ENCODE measurements at regions not wholly inside any gene's neighbourhood (a gene's known extent, or its start where the extent isn't known, plus 50 kb on each side); places are given as distances from the start of the nearest gene placed in this dataset.
"Not testable (repeated sequence)": the region's sequence is repeated elsewhere in the genome, so short reads cannot be mapped to it uniquely, and the experiment has no call there.

- no peak for TF ChIP-seq CTCF (IDR thresholded peaks at IDR 0.05; ENCODE audit: control extremely low read depth, extremely low read depth, low read depth, missing control alignments)
- no peak for DNase-seq (ENCODE audit: extremely low spot score)
- CTCF ChIA-PET = interaction anchor here (1.5 to 1.8 kb wide), 3 partner anchors 13 to 134 kb away, joined by 3 to 5 read pairs (median 3); no protein-coding TSS in a partner anchor
- POLR2A ChIA-PET = no interaction called here
Observed at GRCh38 chr12:90808568-90808967, 146.4 kb downstream of the CCER1 start.

GRCh38 chr12:90802727-90803126 is 152.2 kb downstream of the CCER1 start:
- ChIA-PET CTCF (no interaction called here), POLR2A (no interaction called here)
- DNase-seq (ENCODE audit: extremely low spot score) = no peak
- TF ChIP-seq CTCF (IDR thresholded peaks at IDR 0.05; ENCODE audit: control extremely low read depth, extremely low read depth, low read depth, missing control alignments) = no peak

GRCh38 chr12:90801776-90802175 is 153.2 kb downstream of the CCER1 start:
- no peak for TF ChIP-seq CTCF (IDR thresholded peaks at IDR 0.05; ENCODE audit: control extremely low read depth, extremely low read depth, low read depth, missing control alignments)
- ChIA-PET POLR2A (no interaction called here), CTCF (no interaction called here)
- DNase-seq (ENCODE audit: extremely low spot score) = no peak

GRCh38 chr12:90794212-90794611 is 160.8 kb downstream of the CCER1 start:
- ChIA-PET CTCF (interaction anchor here (0.8 kb wide), 1 partner anchor 52 kb away, joined by 3 read pairs; no protein-coding TSS in a partner anchor), POLR2A (no interaction called here)
- DNase-seq (ENCODE audit: extremely low spot score) = no peak
- TF ChIP-seq CTCF (IDR thresholded peaks at IDR 0.05; ENCODE audit: control extremely low read depth, extremely low read depth, low read depth, missing control alignments) = no peak

DNA sequence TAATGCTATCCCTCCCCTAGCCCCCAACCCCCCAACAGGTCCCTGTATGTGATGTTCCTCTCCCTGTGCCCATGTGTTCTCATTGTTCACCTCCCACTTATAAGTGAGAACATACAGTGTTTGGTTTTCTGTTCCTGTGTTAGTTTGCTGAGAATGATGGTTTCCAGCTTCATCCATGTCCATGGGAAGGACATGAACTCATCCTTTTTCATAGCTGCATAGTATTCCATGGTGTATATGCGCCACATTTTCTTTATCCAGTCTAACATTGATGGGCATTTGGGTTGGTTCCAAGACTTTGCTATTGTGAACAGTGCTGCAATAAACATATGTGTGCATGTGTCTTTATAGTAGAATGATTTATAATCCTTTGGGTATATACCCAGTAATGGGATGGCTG is 162.3 kb downstream of the CCER1 start:
- POLR2A ChIA-PET; DNase-seq (ENCODE audit: extremely low spot score); CTCF ChIA-PET: not testable (repeated sequence)

GRCh38 chr12:90791445-90791844 is 163.5 kb downstream of the CCER1 start:
- CTCF ChIA-PET = no interaction called here
- POLR2A ChIA-PET = no interaction called here
- TF ChIP-seq CTCF (IDR thresholded peaks at IDR 0.05; ENCODE audit: control extremely low read depth, extremely low read depth, low read depth, missing control alignments) = no peak
- DNase-seq (ENCODE audit: extremely low spot score) = no peak

DNA sequence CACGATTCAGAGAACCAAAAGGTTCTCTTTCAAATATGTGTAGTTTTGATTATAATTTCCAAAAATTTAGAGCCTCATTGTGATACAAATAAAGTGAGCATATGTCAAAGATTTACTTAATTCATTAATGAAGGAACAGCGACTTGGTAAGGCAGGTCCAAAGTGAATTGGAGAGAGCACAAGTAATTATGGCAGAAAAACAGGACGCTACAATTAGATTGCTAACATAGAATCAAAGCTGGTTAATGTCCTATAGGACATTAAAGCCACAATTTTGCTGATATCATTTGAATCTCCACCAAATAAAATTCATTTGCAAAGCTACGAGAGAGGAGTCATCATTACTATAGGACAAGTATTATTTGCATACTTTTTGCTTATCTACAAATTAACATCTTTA is 164.2 kb downstream of the CCER1 start:
- POLR2A ChIA-PET = no interaction called here
- no peak for DNase-seq (ENCODE audit: extremely low spot score)
- no peak for TF ChIP-seq CTCF (IDR thresholded peaks at IDR 0.05; ENCODE audit: control extremely low read depth, extremely low read depth, low read depth, missing control alignments)
- CTCF ChIA-PET = no interaction called here

Data from GM10248 (cell line).